ENCODE measurements at regions not wholly inside any gene's neighbourhood (a gene's known extent, or its start where the extent isn't known, plus 50 kb on each side); places are given as distances from the start of the nearest gene placed in this dataset.
"Not testable (repeated sequence)": the region's sequence is repeated elsewhere in the genome, so short reads cannot be mapped to it uniquely, and the experiment has no call there.

DNA sequence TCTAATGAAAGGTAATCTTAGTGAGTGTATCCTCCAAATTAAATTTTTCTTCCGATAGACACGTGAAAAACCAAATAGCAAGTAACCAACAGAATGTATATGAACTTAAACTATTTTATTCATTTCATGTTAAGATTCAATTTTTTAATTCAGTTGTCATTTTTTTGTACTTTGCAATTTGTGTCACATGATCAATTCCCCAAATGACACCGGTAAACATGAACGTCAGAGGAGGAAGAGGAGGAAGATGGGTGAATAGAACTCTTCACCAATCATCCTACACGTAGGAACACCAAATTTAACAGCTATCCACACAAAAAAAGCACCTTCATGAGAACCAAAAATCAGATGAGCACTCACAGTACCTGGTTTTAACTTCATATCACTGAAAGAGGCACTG lies 401.4 kb upstream of the MIR17HG start:
- not testable (repeated sequence) for TF ChIP-seq POLR2A (IDR thresholded peaks at IDR 0.05)
- TF ChIP-seq, protein P1, sequence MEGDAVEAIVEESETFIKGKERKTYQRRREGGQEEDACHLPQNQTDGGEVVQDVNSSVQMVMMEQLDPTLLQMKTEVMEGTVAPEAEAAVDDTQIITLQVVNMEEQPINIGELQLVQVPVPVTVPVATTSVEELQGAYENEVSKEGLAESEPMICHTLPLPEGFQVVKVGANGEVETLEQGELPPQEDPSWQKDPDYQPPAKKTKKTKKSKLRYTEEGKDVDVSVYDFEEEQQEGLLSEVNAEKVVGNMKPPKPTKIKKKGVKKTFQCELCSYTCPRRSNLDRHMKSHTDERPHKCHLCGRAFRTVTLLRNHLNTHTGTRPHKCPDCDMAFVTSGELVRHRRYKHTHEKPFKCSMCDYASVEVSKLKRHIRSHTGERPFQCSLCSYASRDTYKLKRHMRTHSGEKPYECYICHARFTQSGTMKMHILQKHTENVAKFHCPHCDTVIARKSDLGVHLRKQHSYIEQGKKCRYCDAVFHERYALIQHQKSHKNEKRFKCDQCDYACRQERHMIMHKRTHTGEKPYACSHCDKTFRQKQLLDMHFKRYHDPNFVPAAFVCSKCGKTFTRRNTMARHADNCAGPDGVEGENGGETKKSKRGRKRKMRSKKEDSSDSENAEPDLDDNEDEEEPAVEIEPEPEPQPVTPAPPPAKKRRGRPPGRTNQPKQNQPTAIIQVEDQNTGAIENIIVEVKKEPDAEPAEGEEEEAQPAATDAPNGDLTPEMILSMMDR (IDR thresholded peaks at IDR 0.05), result not testable (repeated sequence)

Measured in prostate gland (tissue), 2 donors.